IPS DF 6.9 (cell line): ENCODE measurements at regions not wholly inside any gene's neighbourhood (a gene's known extent, or its start where the extent isn't known, plus 50 kb on each side); places are given as distances from the start of the nearest gene placed in this dataset.

Experiments used
- DNase-seq: peaks from one replicate; pipeline ENCODE4 v3.0.0-alpha.2; 2013; ENCODE audit warnings: low read depth, low spot score
- H3K27ac ChIP-seq: one replicate; pipeline ENCODE4 v1.5.1; 2013; ENCODE audit warnings: low read length, control low read depth
- H3K27me3 ChIP-seq: 2 replicates; pipeline ENCODE4 v1.6.1; 2013; ENCODE audit warnings: mild to moderate bottlenecking, low read length; ENCODE audit not compliant: control insufficient read depth, insufficient read depth
- H3K36me3 ChIP-seq: 2 replicates; pipeline ENCODE4 v1.6.1; 2013; ENCODE audit warnings: low read length; ENCODE audit not compliant: control insufficient read depth, insufficient read depth
- H3K4me1 ChIP-seq: 2 replicates; pipeline ENCODE4 v1.6.1; 2013; ENCODE audit warnings: low read length; ENCODE audit not compliant: control insufficient read depth, insufficient read depth
- H3K4me3 ChIP-seq: 2 replicates; pipeline ENCODE4 v1.5.1; 2013; ENCODE audit warnings: mild to moderate bottlenecking, low read length
- H3K9me3 ChIP-seq: 2 replicates; pipeline ENCODE4 v1.6.1; 2013; ENCODE audit warnings: low read length, inconsistent platforms; ENCODE audit not compliant: control insufficient read depth, insufficient read depth
- WGBS: extraction: QIAGEN DNeasy Blood & Tissue Kit; methylation state at CpG from one replicate; pipeline ENCODE4 v1.1.7; 2013; ENCODE audit warnings: mixed read lengths, missing lambda C conversion rate; ENCODE audit not compliant: insufficient read length, insufficient coverage; 5-methylcytosine and 5-hydroxymethylcytosine counted together

GRCh38 chr2:145265244-145265643 is 745.3 kb upstream of the ZEB2 start:
- H3K4me3 ChIP-seq: no peak overlapping the region
- no peaks in the 10 kb centered on the region for H3K9me3 ChIP-seq
- H3K36me3 ChIP-seq: no peaks in the 10 kb centered on the region
- WGBS: 100% methylated on average over 1 of the region's 6 CpGs
- no peaks in the 10 kb centered on the region for H3K4me1 ChIP-seq
- H3K27me3 ChIP-seq: no peaks in the 10 kb centered on the region
- DNase-seq: no peak
- H3K27ac ChIP-seq: no peak overlapping the region

GRCh38 chr2:145260674-145261073 is 740.8 kb upstream of the ZEB2 start:
- no peaks in the 10 kb centered on the region for H3K9me3 ChIP-seq
- H3K4me1 ChIP-seq: no peaks in the 10 kb centered on the region
- WGBS: no CpG with 5 or more reads among the region's 2 CpGs
- no peak for DNase-seq
- no peaks in the 10 kb centered on the region for H3K27me3 ChIP-seq
- H3K27ac ChIP-seq: no peak overlapping the region
- no peaks in the 10 kb centered on the region for H3K36me3 ChIP-seq
- H3K4me3 ChIP-seq: no peak overlapping the region

- H3K4me3 ChIP-seq: no peak overlapping the region
- no peaks in the 10 kb centered on the region for H3K36me3 ChIP-seq
- H3K9me3 ChIP-seq: no peaks in the 10 kb centered on the region
- no peak overlapping the region for H3K27ac ChIP-seq
- no peaks in the 10 kb centered on the region for H3K27me3 ChIP-seq
- no peaks in the 10 kb centered on the region for H3K4me1 ChIP-seq
- no peak for DNase-seq
Measured at GRCh38 chr2:145260081-145260480, 740.2 kb upstream of the ZEB2 start.

GRCh38 chr2:145258903-145259579 is 739.1 kb upstream of the ZEB2 start:
- H3K27ac ChIP-seq: no peak overlapping the region
- no peaks in the 10 kb centered on the region for H3K4me1 ChIP-seq
- H3K36me3 ChIP-seq: no peaks in the 10 kb centered on the region
- no peak for DNase-seq
- H3K9me3 ChIP-seq: no peaks in the 10 kb centered on the region
- no peaks in the 10 kb centered on the region for H3K27me3 ChIP-seq
- WGBS: no CpG with 5 or more reads among the region's 5 CpGs
- no peak overlapping the region for H3K4me3 ChIP-seq

- no peaks in the 10 kb centered on the region for H3K4me1 ChIP-seq
- no peak overlapping the region for H3K27ac ChIP-seq
- no peak for DNase-seq
Measured at GRCh38 chr2:145257931-145258330, 738.0 kb upstream of the ZEB2 start.

GRCh38 chr2:145256551-145256950 is 736.6 kb upstream of the ZEB2 start:
- no peaks in the 10 kb centered on the region for H3K27me3 ChIP-seq
- H3K9me3 ChIP-seq: no peaks in the 10 kb centered on the region
- no peak overlapping the region for H3K4me3 ChIP-seq
- no peaks in the 10 kb centered on the region for H3K4me1 ChIP-seq
- no peaks in the 10 kb centered on the region for H3K36me3 ChIP-seq
- no peak overlapping the region for H3K27ac ChIP-seq
- WGBS: no CpG with 5 or more reads among the region's 1 CpG
- DNase-seq: no peak

More at GRCh38 chr2:145257931-145258330, 738.0 kb upstream of the ZEB2 start:
- H3K27me3 ChIP-seq: no peaks in the 10 kb centered on the region
- no peak overlapping the region for H3K4me3 ChIP-seq
- H3K36me3 ChIP-seq: no peaks in the 10 kb centered on the region
- no peaks in the 10 kb centered on the region for H3K9me3 ChIP-seq

GRCh38 chr2:145254291-145254690 is 734.4 kb upstream of the ZEB2 start:
- no peak for DNase-seq
- no CpG with 5 or more reads among the region's 2 CpGs for WGBS
- Histone ChIP-seq H3K4me3 (no peak overlapping the region), H3K9me3 (no peaks in the 10 kb centered on the region), H3K4me1 (no peaks in the 10 kb centered on the region), H3K27me3 (no peaks in the 10 kb centered on the region), H3K36me3 (no peaks in the 10 kb centered on the region), H3K27ac (no peak overlapping the region)

GRCh38 chr2:145253492-145253891 is 733.6 kb upstream of the ZEB2 start:
- Histone ChIP-seq H3K27me3 (no peaks in the 10 kb centered on the region), H3K4me1 (no peaks in the 10 kb centered on the region), H3K36me3 (no peaks in the 10 kb centered on the region), H3K27ac (no peak overlapping the region), H3K9me3 (no peaks in the 10 kb centered on the region), H3K4me3 (no peak overlapping the region)
- no peak for DNase-seq
- no CpG with 5 or more reads among the region's 1 CpG for WGBS

- Histone ChIP-seq H3K4me3 (no peak overlapping the region), H3K27me3 (no peaks in the 10 kb centered on the region), H3K4me1 (no peaks in the 10 kb centered on the region), H3K36me3 (no peaks in the 10 kb centered on the region), H3K27ac (no peak overlapping the region), H3K9me3 (no peaks in the 10 kb centered on the region)
- no CpG with 5 or more reads among the region's 4 CpGs for WGBS
- DNase-seq: no peak
Measured at GRCh38 chr2:145245268-145245870, 725.5 kb upstream of the ZEB2 start.

GRCh38 chr2:145235312-145235711 is 715.4 kb upstream of the ZEB2 start:
- H3K27ac ChIP-seq: no peak overlapping the region
- no peak overlapping the region for H3K4me3 ChIP-seq
- H3K9me3 ChIP-seq: no peaks in the 10 kb centered on the region
- DNase-seq: no peak
- no peaks in the 10 kb centered on the region for H3K27me3 ChIP-seq
- no peaks in the 10 kb centered on the region for H3K36me3 ChIP-seq
- H3K4me1 ChIP-seq: no peaks in the 10 kb centered on the region
- no CpG with 5 or more reads among the region's 2 CpGs for WGBS

- H3K36me3 ChIP-seq: no peaks in the 10 kb centered on the region
- H3K4me3 ChIP-seq: no peak overlapping the region
- no peaks in the 10 kb centered on the region for H3K4me1 ChIP-seq
- no peaks in the 10 kb centered on the region for H3K9me3 ChIP-seq
- H3K27me3 ChIP-seq: no peaks in the 10 kb centered on the region
- no CpG with 5 or more reads among the region's 3 CpGs for whole genome bisulfite sequencing
- no peak overlapping the region for H3K27ac ChIP-seq
- no peak for DNase-seq
Measured at GRCh38 chr2:145230546-145230945, 710.6 kb upstream of the ZEB2 start.
